ENCODE measurements at regions not wholly inside any gene's neighbourhood (a gene's known extent, or its start where the extent isn't known, plus 50 kb on each side); places are given as distances from the start of the nearest gene placed in this dataset.

- ATAC-seq (replicated peaks) (no peak), DNase-seq (no peak)
- H3K27ac Mint-ChIP-seq: no peak overlapping the region
- H3K36me3 Mint-ChIP-seq (ENCODE audit: insufficient read depth): peaks cover 3% of the 10 kb centered on the region
- H3K27me3 Mint-ChIP-seq: no peaks in the 10 kb centered on the region
- peaks cover 22% of the 10 kb centered on the region in 2 donors for H3K9me3 Mint-ChIP-seq
- H3K4me3 Mint-ChIP-seq: no peak overlapping the region
- no peaks in the 10 kb centered on the region for H3K4me1 Mint-ChIP-seq (ENCODE audit: low read depth in 2 of 2)
These were observed 464.2 kb upstream of the PIK3C3 start for GRCh38 chr18:41490861-41491260.

DNA sequence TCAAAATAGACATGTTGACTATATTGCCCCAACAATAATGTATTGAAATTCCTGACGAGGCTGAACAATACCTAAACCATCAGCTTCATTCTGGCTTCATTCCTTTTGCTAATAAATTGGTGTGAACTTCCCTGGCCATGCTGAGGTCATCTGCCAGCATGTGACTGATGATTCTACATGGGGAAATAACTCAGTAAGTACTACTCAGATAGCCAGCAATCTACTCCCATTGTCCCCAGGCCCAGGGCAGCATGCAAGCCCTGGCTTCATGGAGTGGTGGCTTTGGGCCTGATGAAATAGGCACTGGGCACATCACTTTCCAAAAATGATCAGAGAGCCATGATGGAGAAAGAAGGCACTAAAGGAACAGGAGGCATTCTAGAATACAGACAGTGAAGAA lies 468.5 kb upstream of the PIK3C3 start:
- Mint-ChIP-seq H3K4me3 (no peak overlapping the region), H3K27ac (no peak overlapping the region), H3K4me1 (ENCODE audit: low read depth in 2 of 2) (no peaks in the 10 kb centered on the region), H3K36me3 (ENCODE audit: insufficient read depth) (no peaks in the 10 kb centered on the region), H3K27me3 (no peaks in the 10 kb centered on the region), H3K9me3 (peaks cover 14 to 17% of the 10 kb centered on the region in 2 donors)
- ATAC-seq (replicated peaks) (no peak), DNase-seq (no peak)

- Mint-ChIP-seq H3K4me1 (ENCODE audit: low read depth in 2 of 2) (no peaks in the 10 kb centered on the region), H3K36me3 (ENCODE audit: insufficient read depth) (no peaks in the 10 kb centered on the region), H3K27ac (no peak overlapping the region), H3K9me3 (peaks cover 5 to 7% of the 10 kb centered on the region in 2 donors), H3K4me3 (no peak overlapping the region), H3K27me3 (no peaks in the 10 kb centered on the region)
- ATAC-seq (replicated peaks): no peak
- DNase-seq: no peak
These were observed 471.0 kb upstream of the PIK3C3 start for GRCh38 chr18:41484069-41484468.

DNA sequence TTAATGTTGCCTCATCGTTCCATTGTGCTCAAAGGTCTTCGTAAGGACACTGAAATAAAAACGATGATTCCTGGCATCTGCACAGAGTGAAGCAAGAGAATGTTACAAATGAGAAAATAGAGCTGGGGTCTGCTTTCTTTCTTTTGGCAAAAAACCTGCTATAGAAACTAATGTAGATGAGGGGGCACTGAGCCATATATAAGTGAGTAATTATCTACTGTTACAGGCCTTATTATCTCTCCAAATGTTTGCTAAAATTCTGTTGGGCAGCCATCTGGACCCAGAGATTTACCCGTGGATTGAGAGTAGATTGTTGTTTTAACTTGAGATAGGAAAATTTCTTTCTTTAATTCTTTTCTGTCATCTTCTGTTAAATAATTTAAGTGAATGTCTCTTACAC lies 472.5 kb upstream of the PIK3C3 start:
- H3K9me3 Mint-ChIP-seq: peaks cover 5 to 7% of the 10 kb centered on the region in 2 donors
- ATAC-seq (replicated peaks) (no peak), DNase-seq (no peak)
- H3K4me3 Mint-ChIP-seq: no peak overlapping the region
- H3K36me3 Mint-ChIP-seq (ENCODE audit: insufficient read depth): no peaks in the 10 kb centered on the region
- no peaks in the 10 kb centered on the region for H3K4me1 Mint-ChIP-seq (ENCODE audit: low read depth in 2 of 2)
- no peaks in the 10 kb centered on the region for H3K27me3 Mint-ChIP-seq
- H3K27ac Mint-ChIP-seq: no peak overlapping the region

- H3K9me3 Mint-ChIP-seq: peaks cover 20 to 25% of the 10 kb centered on the region in 2 donors
- no peaks in the 10 kb centered on the region for H3K27me3 Mint-ChIP-seq
- no peak overlapping the region for H3K4me3 Mint-ChIP-seq
- no peaks in the 10 kb centered on the region for H3K36me3 Mint-ChIP-seq (ENCODE audit: insufficient read depth)
- ATAC-seq (replicated peaks) (no peak), DNase-seq (no peak)
- H3K27ac Mint-ChIP-seq: no peak overlapping the region
- no peaks in the 10 kb centered on the region for H3K4me1 Mint-ChIP-seq (ENCODE audit: low read depth in 2 of 2)
These were observed 488.4 kb upstream of the PIK3C3 start for GRCh38 chr18:41466436-41467160.

DNA sequence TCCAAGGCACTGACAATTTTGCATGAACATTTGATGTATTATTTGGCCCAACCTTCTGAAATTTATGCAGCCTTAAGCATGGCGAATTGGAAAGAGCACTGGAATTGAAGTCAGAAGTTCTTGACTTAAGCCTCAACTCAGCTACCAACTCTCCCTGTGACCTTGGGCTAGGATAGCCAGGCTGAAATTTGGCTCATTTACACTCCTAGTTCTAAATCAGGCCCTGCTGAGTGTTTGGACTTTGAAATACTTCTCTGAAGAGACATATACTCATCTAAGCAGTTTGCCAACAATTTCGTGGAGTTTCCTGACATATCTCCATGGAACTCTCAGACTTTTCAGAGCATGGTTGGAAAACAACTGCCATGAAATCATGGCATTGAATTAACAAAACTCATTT lies 489.6 kb upstream of the PIK3C3 start:
- ATAC-seq (replicated peaks): no peak
- Mint-ChIP-seq H3K36me3 (ENCODE audit: insufficient read depth) (no peaks in the 10 kb centered on the region), H3K9me3 (peaks cover 20 to 31% of the 10 kb centered on the region in 2 donors), H3K27me3 (no peaks in the 10 kb centered on the region), H3K4me3 (no peak overlapping the region), H3K27ac (no peak overlapping the region), H3K4me1 (ENCODE audit: low read depth in 2 of 2) (no peaks in the 10 kb centered on the region)
- DNase-seq: no peak

DNA sequence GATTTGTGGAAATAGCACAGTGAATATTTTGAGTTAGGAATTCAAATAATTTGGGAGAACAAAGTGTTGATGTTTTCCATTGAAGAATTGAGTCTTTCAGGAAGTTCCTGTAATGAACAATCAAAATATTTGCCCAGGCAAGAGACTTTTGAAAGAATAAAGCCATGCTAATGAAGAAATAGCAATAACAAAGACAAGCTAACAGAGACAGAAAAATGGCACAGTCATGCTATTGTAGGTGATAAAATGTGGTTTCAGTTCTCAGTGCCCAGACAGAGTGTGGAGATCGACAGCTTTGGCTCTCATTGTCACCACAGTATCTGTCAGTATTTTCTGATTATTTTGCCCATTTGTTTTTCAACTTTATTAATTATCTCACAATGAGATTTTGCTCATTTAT lies 490.8 kb upstream of the PIK3C3 start:
- no peak for DNase-seq
- Mint-ChIP-seq H3K36me3 (ENCODE audit: insufficient read depth) (no peaks in the 10 kb centered on the region), H3K27me3 (no peaks in the 10 kb centered on the region), H3K27ac (no peak overlapping the region), H3K4me1 (ENCODE audit: low read depth in 2 of 2) (no peaks in the 10 kb centered on the region), H3K9me3 (peaks cover 16 to 28% of the 10 kb centered on the region in 2 donors), H3K4me3 (no peak overlapping the region)
- ATAC-seq (replicated peaks): no peak

DNA sequence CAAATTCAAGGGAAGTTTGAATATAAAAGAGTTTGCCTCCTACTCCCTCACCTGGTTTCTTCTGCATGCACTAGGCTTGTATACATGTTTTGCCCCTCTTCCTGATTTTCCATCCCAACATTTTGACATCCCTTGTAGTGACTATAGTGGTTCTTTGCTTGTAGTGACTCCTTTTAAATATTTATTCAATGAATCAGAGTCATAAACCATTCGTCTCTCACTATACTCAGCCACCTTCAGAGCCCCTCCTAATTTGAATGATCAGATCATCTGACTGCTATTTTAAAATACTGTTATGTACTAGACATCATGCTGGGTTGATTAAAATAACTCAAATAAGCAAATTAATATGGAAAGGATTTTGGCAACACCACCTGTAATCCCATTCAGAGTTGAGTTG lies 492.1 kb upstream of the PIK3C3 start:
- Mint-ChIP-seq H3K9me3 (peaks cover 10 to 27% of the 10 kb centered on the region in 2 donors), H3K27me3 (no peaks in the 10 kb centered on the region), H3K4me1 (ENCODE audit: low read depth in 2 of 2) (no peaks in the 10 kb centered on the region), H3K27ac (no peak overlapping the region), H3K36me3 (ENCODE audit: insufficient read depth) (no peaks in the 10 kb centered on the region), H3K4me3 (no peak overlapping the region)
- DNase-seq (no peak), ATAC-seq (replicated peaks) (no peak)

DNA sequence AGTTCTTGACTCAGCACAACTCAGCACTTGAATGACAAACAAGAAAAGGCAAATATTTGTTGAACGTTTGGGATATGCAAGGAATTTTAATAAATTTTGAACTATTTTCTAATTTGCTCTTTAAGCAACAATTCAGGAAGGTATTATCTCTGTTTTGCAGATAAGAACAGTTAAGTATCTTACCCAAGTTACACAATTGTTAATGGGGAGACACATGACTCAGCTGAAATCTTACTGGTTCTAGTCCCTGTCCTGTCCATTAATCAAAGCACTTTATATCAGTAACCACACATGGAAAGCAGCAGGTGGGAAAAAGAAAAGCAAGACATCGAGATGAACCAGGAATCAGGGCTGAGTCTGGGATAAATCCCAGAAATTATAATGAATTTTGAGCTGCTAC lies 493.9 kb upstream of the PIK3C3 start:
- no peak for DNase-seq
- Mint-ChIP-seq H3K4me1 (ENCODE audit: low read depth in 2 of 2) (no peaks in the 10 kb centered on the region), H3K4me3 (no peak overlapping the region), H3K36me3 (ENCODE audit: insufficient read depth) (no peaks in the 10 kb centered on the region), H3K9me3 (peaks cover 3 to 21% of the 10 kb centered on the region in 2 donors), H3K27ac (no peak overlapping the region), H3K27me3 (no peaks in the 10 kb centered on the region)
- no peak for ATAC-seq (replicated peaks)

DNA sequence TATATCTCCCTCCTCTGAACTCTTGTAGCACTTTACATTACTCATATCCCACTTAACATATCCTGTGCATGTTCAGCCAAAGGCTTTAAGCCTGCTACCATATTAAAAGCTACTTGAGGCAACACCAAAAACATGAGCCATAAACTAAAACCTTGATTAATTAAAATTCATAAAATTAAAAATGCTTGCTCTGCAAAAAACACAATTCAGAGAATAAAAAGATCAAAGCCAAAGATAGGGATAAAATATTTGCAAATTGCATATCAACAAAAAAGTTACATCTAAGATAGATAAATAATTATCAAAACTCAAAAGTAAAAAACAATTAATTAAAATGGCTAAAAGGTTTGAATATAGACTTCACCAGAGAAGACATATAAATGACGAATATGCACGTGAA lies 495.4 kb upstream of the PIK3C3 start:
- no peaks in the 10 kb centered on the region for H3K36me3 Mint-ChIP-seq (ENCODE audit: insufficient read depth)
- ATAC-seq (replicated peaks) (no peak), DNase-seq (no peak)
- H3K27ac Mint-ChIP-seq: no peak overlapping the region
- peaks cover 4 to 22% of the 10 kb centered on the region in 2 donors for H3K9me3 Mint-ChIP-seq
- H3K27me3 Mint-ChIP-seq: no peaks in the 10 kb centered on the region
- no peak overlapping the region for H3K4me3 Mint-ChIP-seq
- no peaks in the 10 kb centered on the region for H3K4me1 Mint-ChIP-seq (ENCODE audit: low read depth in 2 of 2)

DNA sequence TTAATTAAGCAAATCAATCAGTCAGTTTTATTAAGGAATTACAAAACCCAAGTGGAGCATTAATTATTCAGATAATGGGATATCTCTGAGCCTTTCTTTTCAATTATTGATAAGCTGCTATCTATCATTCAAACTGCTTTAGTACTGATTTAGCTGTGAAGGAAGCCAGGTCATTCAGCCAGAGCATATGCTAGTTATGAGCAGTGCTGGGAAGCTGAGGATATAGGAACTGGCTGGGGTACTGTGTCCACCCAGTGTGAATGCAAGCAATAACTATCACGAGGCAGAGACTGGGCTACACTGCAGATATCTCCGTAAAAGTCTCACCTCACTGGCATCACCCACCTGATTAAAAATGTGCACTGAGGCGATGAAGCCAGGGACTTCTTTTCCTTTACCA lies 496.7 kb upstream of the PIK3C3 start:
- DNase-seq: no peak
- H3K36me3 Mint-ChIP-seq (ENCODE audit: insufficient read depth): no peaks in the 10 kb centered on the region
- no peak overlapping the region for H3K27ac Mint-ChIP-seq
- no peak for ATAC-seq (replicated peaks)
- peaks cover 4 to 22% of the 10 kb centered on the region in 2 donors for H3K9me3 Mint-ChIP-seq
- no peaks in the 10 kb centered on the region for H3K4me1 Mint-ChIP-seq (ENCODE audit: low read depth in 2 of 2)
- H3K27me3 Mint-ChIP-seq: no peaks in the 10 kb centered on the region
- H3K4me3 Mint-ChIP-seq: no peak overlapping the region

GRCh38 chr18:41457765-41458326 lies 497.2 kb upstream of the PIK3C3 start:
- DNase-seq: no peak
- H3K27ac Mint-ChIP-seq: no peak overlapping the region
- H3K4me1 Mint-ChIP-seq (ENCODE audit: low read depth in 2 of 2): no peaks in the 10 kb centered on the region
- H3K9me3 Mint-ChIP-seq: peaks cover 4 to 22% of the 10 kb centered on the region in 2 donors
- ATAC-seq (replicated peaks): no peak
- H3K36me3 Mint-ChIP-seq (ENCODE audit: insufficient read depth): no peaks in the 10 kb centered on the region
- no peak overlapping the region for H3K4me3 Mint-ChIP-seq
- H3K27me3 Mint-ChIP-seq: no peaks in the 10 kb centered on the region

DNA sequence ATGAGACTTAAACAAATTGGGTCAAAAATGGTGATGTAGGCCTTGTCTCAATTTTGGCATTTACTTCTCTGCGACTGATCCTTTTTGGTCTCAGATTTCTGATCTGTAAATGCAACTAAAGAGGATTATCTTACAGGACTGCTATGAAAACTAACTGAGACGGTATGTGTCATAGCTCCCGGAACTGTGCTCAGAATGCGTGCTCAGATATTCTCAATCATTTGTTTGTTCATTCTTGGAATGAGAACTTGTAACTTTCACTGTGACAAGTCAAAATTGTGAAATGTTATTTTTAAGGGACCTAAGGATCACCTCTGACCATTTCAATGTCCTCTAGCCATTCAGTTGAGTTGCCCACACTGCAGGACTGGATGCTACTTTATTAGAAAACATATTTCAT lies 498.2 kb upstream of the PIK3C3 start:
- Mint-ChIP-seq H3K27me3 (no peaks in the 10 kb centered on the region), H3K4me1 (ENCODE audit: low read depth in 2 of 2) (no peaks in the 10 kb centered on the region), H3K27ac (no peak overlapping the region), H3K4me3 (no peak overlapping the region), H3K9me3 (peaks cover 3 to 19% of the 10 kb centered on the region in 2 donors), H3K36me3 (ENCODE audit: insufficient read depth) (no peaks in the 10 kb centered on the region)
- no peak for DNase-seq
- ATAC-seq (replicated peaks): no peak

- ATAC-seq (replicated peaks) (no peak), DNase-seq (no peak)
- Mint-ChIP-seq H3K9me3 (peaks cover 5 to 17% of the 10 kb centered on the region in 2 donors), H3K4me3 (no peak overlapping the region), H3K27ac (no peak overlapping the region), H3K36me3 (ENCODE audit: insufficient read depth) (no peaks in the 10 kb centered on the region), H3K27me3 (no peaks in the 10 kb centered on the region), H3K4me1 (ENCODE audit: low read depth in 2 of 2) (no peaks in the 10 kb centered on the region)
These were observed 505.4 kb upstream of the PIK3C3 start for GRCh38 chr18:41449612-41450011.
